Peyer's patch (tissue), 4 donors: ENCODE measurements at regions not wholly inside any gene's neighbourhood (a gene's known extent, or its start where the extent isn't known, plus 50 kb on each side); places are given as distances from the start of the nearest gene placed in this dataset.

Experiments
- POLR2A ChIP-seq, 2 donors: fragments of 450-650 bp; IDR thresholded peaks; one replicate each; pipeline ENCODE4 v1.5.1; 2017; ENCODE audit warnings: antibody characterized with exemption in 2 of 2, mild to moderate bottlenecking in 2 of 2, moderate library complexity in 2 of 2
- TF ChIP-seq, protein P1 (sequence below), 6 experiments: fragments of 450-650 bp in 4 of 6; fragments of 200-600 bp in 2 of 6; sonication (generic) in 1 of 6; IDR thresholded peaks; one replicate each; pipeline ENCODE4 v1.5.1; 2017 to 2019; ENCODE audit warnings: antibody characterized with exemption in 6 of 6, mild to moderate bottlenecking in 3 of 6, moderate library complexity in 1 of 6

DNA sequence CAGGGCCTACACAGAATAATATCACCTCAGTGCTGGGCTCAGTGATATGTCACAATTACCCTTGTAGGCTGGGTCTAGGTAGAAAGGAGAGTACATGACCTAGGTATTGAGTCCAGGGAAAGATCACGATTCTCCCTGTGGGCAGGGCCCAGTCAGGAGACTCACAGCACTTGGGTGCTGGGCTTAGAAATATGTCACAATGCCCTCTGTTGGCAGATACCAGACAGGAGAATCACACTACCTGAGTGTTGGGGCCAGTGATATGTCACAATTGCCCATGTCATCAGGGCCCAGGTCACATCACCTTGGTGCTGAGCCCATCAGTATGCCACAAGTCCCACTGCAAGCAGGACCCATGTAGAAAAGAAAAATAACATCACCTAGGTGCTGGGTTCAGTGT, 2105.5 kb downstream of the TP53TG3F start:
- TF ChIP-seq, protein P1, sequence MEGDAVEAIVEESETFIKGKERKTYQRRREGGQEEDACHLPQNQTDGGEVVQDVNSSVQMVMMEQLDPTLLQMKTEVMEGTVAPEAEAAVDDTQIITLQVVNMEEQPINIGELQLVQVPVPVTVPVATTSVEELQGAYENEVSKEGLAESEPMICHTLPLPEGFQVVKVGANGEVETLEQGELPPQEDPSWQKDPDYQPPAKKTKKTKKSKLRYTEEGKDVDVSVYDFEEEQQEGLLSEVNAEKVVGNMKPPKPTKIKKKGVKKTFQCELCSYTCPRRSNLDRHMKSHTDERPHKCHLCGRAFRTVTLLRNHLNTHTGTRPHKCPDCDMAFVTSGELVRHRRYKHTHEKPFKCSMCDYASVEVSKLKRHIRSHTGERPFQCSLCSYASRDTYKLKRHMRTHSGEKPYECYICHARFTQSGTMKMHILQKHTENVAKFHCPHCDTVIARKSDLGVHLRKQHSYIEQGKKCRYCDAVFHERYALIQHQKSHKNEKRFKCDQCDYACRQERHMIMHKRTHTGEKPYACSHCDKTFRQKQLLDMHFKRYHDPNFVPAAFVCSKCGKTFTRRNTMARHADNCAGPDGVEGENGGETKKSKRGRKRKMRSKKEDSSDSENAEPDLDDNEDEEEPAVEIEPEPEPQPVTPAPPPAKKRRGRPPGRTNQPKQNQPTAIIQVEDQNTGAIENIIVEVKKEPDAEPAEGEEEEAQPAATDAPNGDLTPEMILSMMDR (IDR thresholded peaks at IDR 0.05), result no peak
- no peak for TF ChIP-seq POLR2A (IDR thresholded peaks at IDR 0.05)
